ENCODE measurements at regions not wholly inside any gene's neighbourhood (a gene's known extent, or its start where the extent isn't known, plus 50 kb on each side); places are given as distances from the start of the nearest gene placed in this dataset.
A peak's percentile ranks its signal among the peaks of the same experiment; 100 is the strongest.

DNA sequence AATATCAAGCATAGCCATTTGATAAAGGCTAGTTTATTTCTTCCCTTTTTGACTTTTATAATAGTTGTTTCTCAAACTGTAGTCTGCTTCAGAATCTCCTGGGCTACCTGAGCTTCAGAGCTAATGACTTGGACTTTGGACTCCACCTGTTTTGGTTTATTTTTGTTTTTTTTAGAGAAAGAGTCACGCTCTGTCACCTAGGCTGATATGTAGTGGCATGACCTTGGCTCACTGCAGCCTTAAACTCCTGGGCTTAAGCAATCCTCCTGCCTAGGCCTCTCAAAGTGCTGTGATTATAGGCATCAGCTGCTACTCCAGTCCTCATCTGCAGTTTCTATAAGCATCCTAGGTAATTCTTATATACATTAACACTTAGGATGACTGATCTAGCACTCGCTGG, 90.5 kb downstream of the DDIT4L start:
- no peaks in the 10 kb centered on the region for H3K36me3 ChIP-seq
- H3K27ac ChIP-seq = no peak overlapping the region
- intact Hi-C loops (cut with DNase I) = no loop called here
- H3K4me3 ChIP-seq = no peak overlapping the region
- DNase-seq = no peak
- no peaks in the 10 kb centered on the region for H3K9me3 ChIP-seq
- ATAC-seq = no peak
- no peak for TF ChIP-seq CTCF (IDR thresholded peaks at IDR 0.05)
- peaks cover 0 to 12% of the 10 kb centered on the region in 2 donors for H3K4me1 ChIP-seq
- no peaks in the 10 kb centered on the region for H3K27me3 ChIP-seq

DNA sequence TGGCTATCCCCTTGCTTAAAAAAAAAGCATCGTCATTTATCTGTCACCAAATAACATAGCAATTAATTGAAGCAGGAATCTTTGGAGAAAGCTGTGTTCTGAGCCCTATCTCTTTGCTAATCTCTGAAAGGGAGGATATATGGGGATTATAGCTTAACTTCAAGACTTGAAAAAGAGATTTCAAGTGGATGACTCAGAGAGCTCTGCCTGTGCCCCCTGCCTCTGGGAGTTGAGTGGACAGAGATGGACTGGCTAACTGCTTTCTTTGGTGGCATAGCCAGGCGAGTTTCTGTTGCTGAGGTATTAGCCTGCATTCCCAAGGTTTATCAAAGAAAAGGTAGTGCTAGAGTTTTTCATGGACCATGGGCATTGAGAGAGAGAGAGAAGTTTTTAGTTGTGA, 91.6 kb downstream of the DDIT4L start:
- Histone ChIP-seq H3K27ac (no peak overlapping the region), H3K9me3 (no peaks in the 10 kb centered on the region), H3K36me3 (no peaks in the 10 kb centered on the region), H3K27me3 (no peaks in the 10 kb centered on the region), H3K4me1 (peaks cover 0 to 15% of the 10 kb centered on the region in 2 donors), H3K4me3 (no peak overlapping the region)
- DNase-seq = no peak
- TF ChIP-seq CTCF (IDR thresholded peaks at IDR 0.05) = no peak
- intact Hi-C loops (cut with DNase I) = no loop called here
- no peak for ATAC-seq

GRCh38 chr4:100098011-100098545, 92.2 kb downstream of the DDIT4L start:
- no peaks in the 10 kb centered on the region for H3K27me3 ChIP-seq
- ATAC-seq = no peak
- intact Hi-C loops (cut with DNase I) = no loop called here

DNA sequence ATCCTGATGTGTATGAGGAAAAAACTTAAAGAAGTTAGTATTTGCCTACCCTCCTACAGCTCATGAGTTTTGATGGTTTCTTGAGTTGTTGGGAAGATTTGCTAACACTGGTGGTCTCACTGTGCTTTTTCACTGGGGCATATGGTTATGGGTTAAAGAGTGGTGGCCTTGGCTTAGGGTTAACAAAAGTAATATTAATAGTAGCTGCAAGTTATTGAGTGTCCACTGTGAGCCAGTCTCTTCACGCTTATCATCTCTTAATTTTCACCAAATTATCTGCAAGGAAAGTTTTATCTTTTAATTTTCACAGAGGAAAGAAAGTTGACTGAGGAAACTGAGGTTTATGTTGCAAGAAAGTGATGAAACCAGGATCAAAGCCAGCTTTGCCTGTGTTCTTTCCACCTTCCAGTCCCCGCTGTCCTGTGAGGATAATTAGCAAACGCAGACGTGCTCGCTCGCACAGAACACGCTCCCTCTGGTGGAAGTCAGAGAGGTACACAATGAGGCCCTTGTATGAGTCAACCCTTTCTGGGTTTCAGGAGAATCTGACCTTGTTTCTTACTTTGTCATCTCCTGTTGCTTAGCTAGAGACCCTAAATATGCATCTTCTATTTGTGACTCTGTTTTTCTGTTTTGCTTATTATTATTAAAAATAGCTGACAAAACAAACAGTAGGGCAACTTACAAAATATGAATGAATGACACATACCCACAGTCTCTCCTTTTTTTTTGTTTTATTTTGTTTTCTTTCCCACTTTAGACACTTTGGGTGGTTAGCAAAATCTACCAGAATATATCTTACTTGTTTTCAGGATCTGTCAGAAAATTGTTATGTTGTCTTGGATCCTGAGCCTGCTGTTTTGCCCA, 94.3 kb downstream of the DDIT4L start:
- peak; percentile 86 for ATAC-seq

More at GRCh38 chr4:100098011-100098545, 92.2 kb downstream of the DDIT4L start:
- no peak overlapping the region for H3K27ac ChIP-seq
- no peak for DNase-seq
- TF ChIP-seq CTCF (IDR thresholded peaks at IDR 0.05) = no peak
- no peaks in the 10 kb centered on the region for H3K36me3 ChIP-seq
- peaks cover 0 to 21% of the 10 kb centered on the region in 2 donors for H3K4me1 ChIP-seq
- H3K9me3 ChIP-seq = no peaks in the 10 kb centered on the region
- H3K4me3 ChIP-seq = no peak overlapping the region

More for the DNA sequence above, 94.3 kb downstream of the DDIT4L start:
- Histone ChIP-seq H3K9me3 (no peaks in the 10 kb centered on the region), H3K27ac (no peak overlapping the region), H3K4me3 (no peak overlapping the region), H3K27me3 (no peaks in the 10 kb centered on the region), H3K4me1 (peaks cover 0 to 16% of the 10 kb centered on the region in 2 donors), H3K36me3 (no peaks in the 10 kb centered on the region)
- peak in 3 of 4 donors; percentile 24 to 69 (median 42) for DNase-seq
- intact Hi-C loops (cut with DNase I) = no loop called here
- peak; percentile 60 for TF ChIP-seq CTCF (IDR thresholded peaks at IDR 0.05)
